MG63 (cell line): ENCODE measurements at regions not wholly inside any gene's neighbourhood (a gene's known extent, or its start where the extent isn't known, plus 50 kb on each side); places are given as distances from the start of the nearest gene placed in this dataset.
"Not testable (repeated sequence)": the region's sequence is repeated elsewhere in the genome, so short reads cannot be mapped to it uniquely, and the experiment has no call there.

Source experiments
- DNase-seq: peaks from one replicate; pipeline ENCODE4 v3.0.0-alpha.2; 2020
- H3K27me3 ChIP-seq: fragments of 250-450 bp; sonication (Bioruptor Pico); 2 replicates; pipeline ENCODE4 v1.5.1; 2020; ENCODE audit warnings: mild to moderate bottlenecking, moderate library complexity
- H3K36me3 ChIP-seq: fragments of 250-450 bp; sonication (Bioruptor Pico); 2 replicates; pipeline ENCODE4 v1.5.1; 2020; ENCODE audit warnings: mild to moderate bottlenecking, moderate library complexity
- H3K4me3 ChIP-seq: fragments of 250-450 bp; sonication (Bioruptor Pico); 2 replicates; pipeline ENCODE4 v1.5.1; 2020; ENCODE audit warnings: mild to moderate bottlenecking, moderate library complexity
- H3K9me3 ChIP-seq: fragments of 250-450 bp; sonication (Bioruptor Pico); 2 replicates; pipeline ENCODE4 v1.5.1; 2020; ENCODE audit warnings: mild to moderate bottlenecking, moderate library complexity

DNA sequence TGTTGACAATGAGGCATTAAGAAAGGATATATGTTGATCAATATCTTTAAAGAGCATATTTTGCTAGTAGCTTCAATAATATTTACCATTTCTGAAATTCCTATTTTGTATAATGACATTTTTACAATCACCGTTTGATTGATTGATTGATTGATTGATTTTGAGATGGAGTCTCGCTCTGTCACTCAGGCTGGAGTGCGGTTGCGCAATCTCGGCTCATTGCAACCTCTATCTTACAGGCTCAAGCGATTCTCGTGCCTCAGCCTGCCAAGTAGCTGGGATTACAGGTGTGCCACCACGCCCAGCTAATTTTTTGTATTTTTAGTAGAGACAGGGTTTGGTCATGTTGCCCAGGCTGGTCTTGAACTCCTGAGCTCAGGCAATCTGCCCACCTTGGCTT lies 150.9 kb upstream of the TEX13D start:
- H3K36me3 ChIP-seq, H3K9me3 ChIP-seq, H3K27me3 ChIP-seq, H3K4me3 ChIP-seq, DNase-seq: not testable (repeated sequence)

DNA sequence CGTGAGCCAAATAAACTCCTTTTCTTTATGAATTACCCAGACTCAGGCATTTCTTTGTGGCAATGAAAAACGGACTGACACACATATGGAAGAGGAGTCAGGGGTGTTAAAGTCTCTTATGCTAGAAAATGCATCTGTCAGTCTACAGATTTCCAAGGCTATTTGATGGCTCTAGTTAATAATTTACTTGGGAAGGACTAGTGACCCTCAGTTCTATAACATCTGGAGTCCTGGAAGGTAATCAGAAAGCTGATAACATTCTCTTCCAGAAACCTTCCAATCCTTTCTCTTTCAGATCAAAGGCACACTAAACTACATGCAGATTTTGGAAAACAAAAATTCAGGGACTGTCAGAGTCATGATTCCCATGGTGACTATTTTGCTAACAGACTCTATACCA lies 142.0 kb upstream of the TEX13D start:
- DNase-seq = no peak
- Histone ChIP-seq H3K4me3 (no peak overlapping the region), H3K36me3 (no peaks in the 10 kb centered on the region), H3K27me3 (no peaks in the 10 kb centered on the region), H3K9me3 (no peaks in the 10 kb centered on the region)

DNA sequence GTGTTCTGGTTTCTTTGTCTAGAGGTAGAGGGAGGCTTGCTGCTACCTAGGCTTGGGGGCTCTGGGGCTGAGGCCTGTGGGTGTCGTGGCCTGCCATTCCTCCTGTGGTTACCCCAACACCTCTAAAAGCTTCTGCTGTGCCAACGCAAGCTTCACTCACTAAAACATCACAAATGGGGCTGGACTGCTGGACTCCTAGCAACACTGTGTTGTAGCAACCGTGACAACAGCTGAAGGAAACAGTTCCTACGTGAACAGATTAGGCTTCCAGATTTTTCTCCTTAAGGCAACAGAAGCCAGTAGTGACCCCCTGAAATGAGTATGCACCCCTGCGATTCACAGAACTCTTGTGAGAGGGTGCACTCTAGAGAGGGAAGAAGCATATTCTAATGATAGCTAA lies 138.3 kb upstream of the TEX13D start:
- Histone ChIP-seq H3K27me3 (no peaks in the 10 kb centered on the region), H3K36me3 (no peaks in the 10 kb centered on the region), H3K9me3 (no peaks in the 10 kb centered on the region), H3K4me3 (no peak overlapping the region)
- no peak for DNase-seq

DNA sequence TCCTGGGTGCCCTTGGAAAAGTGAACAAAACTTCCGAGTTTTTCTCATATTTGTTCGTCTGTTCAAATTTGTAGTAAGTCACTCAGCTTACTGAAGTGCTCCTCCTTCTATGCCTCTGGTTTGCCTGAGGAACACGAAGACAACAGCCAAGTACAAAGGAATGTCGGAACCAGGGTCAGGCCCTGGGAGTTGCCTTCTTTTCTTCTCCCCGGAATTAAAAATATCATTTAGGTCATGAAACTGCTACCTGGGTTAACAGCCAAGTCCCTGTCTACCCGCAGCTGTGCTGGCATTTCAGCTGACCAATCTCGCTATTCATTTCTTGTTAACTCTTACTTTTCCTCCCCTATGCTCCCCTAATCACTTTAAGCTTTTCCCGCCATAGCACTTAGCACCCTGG lies 137.6 kb upstream of the TEX13D start:
- Histone ChIP-seq H3K36me3 (no peaks in the 10 kb centered on the region), H3K4me3 (no peak overlapping the region), H3K27me3 (no peaks in the 10 kb centered on the region), H3K9me3 (no peaks in the 10 kb centered on the region)
- DNase-seq = no peak

DNA sequence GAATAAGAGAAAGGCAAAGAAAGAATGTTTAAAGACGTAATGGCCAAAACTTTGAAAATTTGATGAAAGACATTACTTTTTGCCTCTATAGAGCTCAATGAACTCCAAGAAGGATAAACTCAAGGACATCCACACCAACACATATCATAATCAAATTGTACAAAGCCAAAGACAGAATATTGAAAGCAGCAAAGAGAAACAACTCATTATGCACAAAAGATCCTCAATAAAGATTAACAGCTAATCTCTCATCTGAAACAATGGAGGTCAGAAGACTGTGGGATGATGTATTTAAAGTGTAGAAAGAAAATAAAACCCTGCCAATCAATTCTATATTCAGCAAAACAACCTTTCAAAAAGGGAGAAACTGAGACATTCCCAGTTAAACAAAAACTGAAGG lies 129.1 kb upstream of the TEX13D start:
- no peak for DNase-seq
- H3K27me3 ChIP-seq = no peaks in the 10 kb centered on the region
- H3K9me3 ChIP-seq = no peaks in the 10 kb centered on the region
- H3K4me3 ChIP-seq = no peak overlapping the region
- H3K36me3 ChIP-seq = no peaks in the 10 kb centered on the region

DNA sequence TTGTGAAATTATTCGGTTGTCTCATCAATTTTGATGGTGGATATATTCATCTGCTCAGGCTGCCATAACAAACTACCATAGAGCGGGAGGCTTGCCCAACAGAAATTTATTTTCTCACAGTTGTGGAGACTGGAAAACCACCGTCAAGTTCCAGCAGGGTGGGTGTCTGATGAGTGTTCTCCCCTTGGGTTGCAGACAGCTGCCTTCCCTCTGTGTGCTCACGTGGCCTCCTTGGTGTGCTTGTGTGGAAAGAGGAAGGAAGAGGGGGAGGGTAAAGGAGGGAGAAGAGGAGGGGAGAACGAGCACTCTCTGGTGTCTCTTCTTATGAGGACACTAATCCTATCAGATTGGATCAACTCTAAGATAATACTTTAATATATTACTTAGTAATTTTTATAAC lies 123.8 kb upstream of the TEX13D start:
- DNase-seq = no peak
- Histone ChIP-seq H3K36me3 (no peaks in the 10 kb centered on the region), H3K4me3 (no peak overlapping the region), H3K9me3 (no peaks in the 10 kb centered on the region), H3K27me3 (no peaks in the 10 kb centered on the region)

DNA sequence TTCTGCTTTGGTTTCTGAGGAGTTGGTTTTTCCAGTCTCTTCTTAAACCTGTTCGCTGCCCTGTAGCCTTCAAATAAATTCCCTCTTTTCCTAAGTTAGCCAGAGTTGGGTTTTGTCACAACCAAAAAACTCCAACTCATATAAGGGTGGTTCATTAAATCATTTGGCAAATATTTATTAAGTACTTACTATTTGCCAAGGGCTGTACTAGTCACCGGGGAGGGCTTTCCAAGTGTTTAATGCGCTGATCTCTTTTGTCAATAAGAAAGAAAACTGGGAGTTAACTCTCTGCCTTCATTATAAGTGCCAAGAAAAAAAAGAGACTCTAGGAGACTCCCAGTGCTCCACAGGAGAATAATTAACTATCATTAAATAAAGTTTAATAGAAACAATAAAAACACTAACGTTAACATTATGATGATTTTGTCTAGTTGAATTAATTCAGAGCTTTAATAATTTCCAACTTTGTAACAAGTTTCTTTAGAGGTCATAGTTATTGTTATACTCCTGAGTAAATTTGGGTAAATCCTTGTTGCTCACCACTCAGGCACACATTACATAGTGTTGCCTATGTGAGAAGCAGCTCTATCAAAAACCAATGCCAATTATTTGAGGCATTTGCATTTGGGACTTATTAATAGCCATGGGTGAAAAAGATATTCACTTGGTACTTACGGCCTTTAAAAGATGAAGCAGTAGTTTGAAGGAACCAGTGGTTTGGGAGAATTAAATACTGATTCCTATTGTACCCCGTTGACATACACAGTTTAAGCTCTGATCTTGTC lies 122.5 kb upstream of the TEX13D start:
- no peak for DNase-seq
- Histone ChIP-seq H3K4me3 (no peak overlapping the region), H3K9me3 (no peaks in the 10 kb centered on the region), H3K27me3 (no peaks in the 10 kb centered on the region), H3K36me3 (no peaks in the 10 kb centered on the region)

DNA sequence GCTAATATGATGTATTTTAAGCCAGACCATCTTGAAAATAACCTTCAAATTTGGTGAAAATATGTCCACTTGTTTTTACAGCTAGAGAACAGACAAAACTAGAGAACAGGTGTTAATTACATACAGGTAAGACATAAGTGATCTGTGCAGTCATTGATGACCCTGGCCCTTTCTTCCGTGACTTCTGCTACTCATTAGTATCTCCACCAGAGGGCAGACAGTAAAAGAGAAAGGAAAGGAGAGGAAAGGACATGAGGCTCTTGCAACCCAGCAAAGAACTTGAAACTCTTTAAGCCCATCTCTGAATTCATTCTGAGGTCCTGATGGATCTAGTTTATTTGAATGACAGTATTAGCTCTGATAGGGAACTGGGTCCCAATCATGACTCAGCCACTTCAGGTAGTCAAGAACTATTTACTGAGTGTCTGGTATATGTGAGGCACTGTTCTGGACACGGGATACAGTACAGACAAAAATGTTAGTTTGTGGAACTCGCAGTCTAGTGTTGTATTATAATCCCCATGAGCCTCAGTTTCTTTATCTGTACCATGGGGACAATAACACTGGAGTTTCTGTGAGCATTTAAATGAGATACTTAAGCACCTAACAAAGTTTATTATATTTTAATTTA lies 121.0 kb upstream of the TEX13D start:
- Histone ChIP-seq H3K4me3 (no peak overlapping the region), H3K9me3 (no peaks in the 10 kb centered on the region), H3K27me3 (no peaks in the 10 kb centered on the region), H3K36me3 (no peaks in the 10 kb centered on the region)
- DNase-seq = no peak

DNA sequence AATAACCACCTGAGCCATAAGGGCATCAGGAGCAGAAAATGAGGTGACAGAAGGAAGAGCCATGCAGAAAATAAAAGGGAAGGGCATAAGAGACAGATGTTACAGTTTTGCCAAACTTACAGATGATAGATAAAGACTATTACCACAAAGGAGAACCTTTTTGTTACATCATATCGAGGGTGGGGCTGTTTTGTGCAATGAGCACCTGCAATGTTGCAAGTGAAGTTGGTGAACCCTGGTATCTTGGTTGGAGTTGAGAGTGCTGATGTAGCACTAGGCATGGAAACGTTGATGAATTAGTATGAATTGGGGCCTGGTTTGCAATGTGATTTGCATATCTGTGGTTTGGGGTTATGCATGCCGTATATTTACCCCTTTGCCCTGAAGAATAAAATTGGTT lies 119.8 kb upstream of the TEX13D start:
- no peak overlapping the region for H3K4me3 ChIP-seq
- H3K9me3 ChIP-seq = no peaks in the 10 kb centered on the region
- H3K27me3 ChIP-seq = no peaks in the 10 kb centered on the region
- DNase-seq = no peak
- H3K36me3 ChIP-seq = no peaks in the 10 kb centered on the region

DNA sequence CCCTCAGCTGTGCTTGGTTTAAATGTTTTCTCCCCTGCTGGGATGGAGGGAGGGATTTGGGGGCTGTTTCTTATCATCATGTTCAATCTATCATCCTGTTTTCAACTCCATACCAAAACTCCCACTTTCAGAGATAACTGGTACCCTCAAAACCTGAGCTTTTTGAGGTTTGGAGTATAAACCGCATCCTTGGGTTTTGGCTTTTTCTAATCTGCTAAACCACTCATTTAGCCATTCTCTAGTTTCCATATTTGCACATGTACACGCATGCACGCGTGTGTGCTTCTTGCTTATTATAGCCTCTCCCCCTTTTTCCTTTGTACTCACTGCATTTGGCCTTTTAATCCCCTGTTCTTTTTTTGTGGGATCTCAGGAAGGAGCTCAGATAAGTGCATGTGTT lies 116.7 kb upstream of the TEX13D start:
- no peaks in the 10 kb centered on the region for H3K36me3 ChIP-seq
- no peaks in the 10 kb centered on the region for H3K27me3 ChIP-seq
- DNase-seq = no peak
- no peak overlapping the region for H3K4me3 ChIP-seq
- no peaks in the 10 kb centered on the region for H3K9me3 ChIP-seq

DNA sequence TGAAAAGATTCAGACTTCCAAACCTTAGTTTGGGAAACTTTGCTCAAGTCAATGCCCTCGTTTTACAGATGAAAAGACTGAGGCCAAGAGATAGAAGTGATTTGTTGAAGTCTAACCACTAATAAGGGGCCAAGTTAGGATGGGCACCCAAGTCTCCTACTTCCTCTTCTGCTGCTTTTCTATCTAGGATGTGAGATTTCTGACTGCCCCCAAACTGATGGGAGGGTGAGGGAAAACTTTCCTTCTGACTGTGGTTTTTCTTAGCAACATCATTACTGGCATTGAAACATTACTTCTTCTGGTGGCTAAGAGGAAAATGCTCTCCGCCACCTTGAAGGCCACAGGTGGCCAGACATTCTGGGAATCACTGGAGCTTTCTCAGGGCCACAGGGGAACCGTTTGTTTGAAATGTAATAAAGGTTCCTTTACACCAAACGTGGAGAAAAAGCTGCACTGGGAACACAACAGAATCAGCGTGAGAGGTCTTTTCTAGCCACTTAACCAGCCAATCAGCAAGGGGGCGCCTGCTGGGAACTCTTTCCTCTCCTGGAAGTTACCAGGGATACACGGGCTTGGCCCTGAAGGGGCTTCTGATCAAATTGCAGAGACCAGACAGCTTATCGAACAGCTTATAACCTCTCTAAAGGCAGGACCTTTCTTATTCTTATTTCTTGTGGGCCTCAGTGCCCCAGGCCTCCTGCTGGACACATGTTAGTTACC lies 115.9 kb upstream of the TEX13D start:
- DNase-seq = no peak

DNA sequence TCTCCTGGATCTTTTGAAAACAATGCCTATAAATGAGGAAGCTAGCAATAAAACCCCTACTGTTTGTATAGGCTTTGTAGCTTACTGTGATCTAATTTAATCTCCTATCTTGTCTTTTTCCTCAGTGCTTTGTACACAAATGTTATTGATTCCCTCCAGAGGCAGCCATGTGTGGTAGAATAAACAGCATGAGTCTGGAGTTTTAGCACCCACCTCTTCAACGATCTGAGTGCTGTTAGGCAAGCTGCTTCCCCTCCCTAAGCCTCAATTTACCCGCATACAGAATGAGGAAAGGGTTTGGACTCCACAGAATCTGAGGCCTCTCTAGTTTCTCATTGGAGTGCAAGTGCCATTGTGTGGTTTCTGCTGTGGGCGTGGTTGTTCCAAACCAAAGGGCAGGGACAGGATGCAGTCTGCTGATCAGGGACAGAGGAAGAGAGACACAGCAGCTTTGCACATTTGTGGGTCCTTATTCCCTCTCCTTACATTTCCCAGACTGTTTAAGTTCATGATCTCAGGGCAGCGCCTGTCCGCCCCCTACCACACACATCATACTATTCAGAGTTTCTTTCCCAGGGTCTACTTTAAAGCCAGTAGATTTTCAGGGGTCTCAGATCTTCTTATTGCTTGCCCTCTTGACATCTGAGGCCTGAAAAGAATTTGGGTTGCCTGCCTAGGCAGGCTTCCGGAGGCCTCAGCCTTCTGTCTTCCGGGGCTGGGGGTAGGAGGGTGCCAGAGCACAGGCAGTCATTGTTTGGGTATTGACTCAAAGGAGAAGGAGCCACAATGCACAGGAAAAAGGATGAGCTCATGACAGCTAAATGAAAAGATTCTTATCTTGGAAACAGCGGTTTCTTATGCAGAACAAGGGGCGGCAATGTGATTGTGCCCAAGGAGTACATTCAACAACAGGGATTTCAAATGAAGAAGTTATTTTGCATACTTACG lies 114.9 kb upstream of the TEX13D start:
- H3K36me3 ChIP-seq = no peaks in the 10 kb centered on the region
- no peak for DNase-seq
- H3K9me3 ChIP-seq = no peaks in the 10 kb centered on the region
- H3K27me3 ChIP-seq = no peaks in the 10 kb centered on the region
- no peak overlapping the region for H3K4me3 ChIP-seq

More for the DNA sequence above, 115.9 kb upstream of the TEX13D start:
- Histone ChIP-seq H3K27me3 (no peaks in the 10 kb centered on the region), H3K36me3 (no peaks in the 10 kb centered on the region), H3K9me3 (no peaks in the 10 kb centered on the region), H3K4me3 (no peak overlapping the region)

DNA sequence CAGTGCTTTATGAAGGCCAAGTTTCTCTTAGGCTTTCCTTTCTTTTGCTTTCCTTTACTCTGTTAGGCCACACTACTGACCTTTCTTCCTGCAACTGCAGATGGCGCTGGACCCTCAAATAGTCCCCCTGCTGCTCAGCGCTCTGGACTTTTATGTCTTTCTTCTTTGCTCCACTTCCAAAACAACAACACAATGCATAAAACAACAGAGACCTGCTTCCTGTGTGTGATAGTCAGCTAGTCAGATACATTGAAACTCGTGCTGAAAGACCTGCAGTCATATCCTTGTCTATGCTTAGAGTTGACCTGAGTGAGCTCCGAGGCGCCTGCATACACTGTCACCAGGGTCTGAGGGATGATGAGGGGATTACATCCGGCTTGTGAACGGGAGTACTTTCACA lies 108.9 kb upstream of the TEX13D start:
- no peaks in the 10 kb centered on the region for H3K27me3 ChIP-seq
- no peak overlapping the region for H3K4me3 ChIP-seq
- H3K36me3 ChIP-seq = no peaks in the 10 kb centered on the region
- no peaks in the 10 kb centered on the region for H3K9me3 ChIP-seq
- no peak for DNase-seq

DNA sequence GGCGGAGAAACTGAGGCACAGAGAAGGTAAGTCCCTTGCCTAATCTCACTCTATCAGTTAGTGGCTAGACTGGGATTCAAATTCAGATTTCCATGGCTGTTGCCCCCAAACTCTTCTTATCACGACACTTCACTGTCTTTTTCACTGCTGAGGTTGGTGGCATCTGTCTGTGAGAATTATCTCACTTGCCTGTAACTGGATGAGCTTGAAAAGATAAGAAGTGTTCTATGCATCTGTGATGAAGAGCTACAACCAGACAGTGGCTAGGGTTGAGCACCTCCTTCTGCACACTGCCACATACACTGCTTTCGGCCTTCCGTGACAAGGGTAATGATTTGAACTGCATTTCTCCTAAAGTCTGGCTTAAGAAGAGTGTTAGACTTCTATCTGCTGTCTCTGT lies 107.9 kb upstream of the TEX13D start:
- Histone ChIP-seq H3K4me3 (no peak overlapping the region), H3K9me3 (no peaks in the 10 kb centered on the region), H3K36me3 (no peaks in the 10 kb centered on the region), H3K27me3 (no peaks in the 10 kb centered on the region)
- DNase-seq = no peak

DNA sequence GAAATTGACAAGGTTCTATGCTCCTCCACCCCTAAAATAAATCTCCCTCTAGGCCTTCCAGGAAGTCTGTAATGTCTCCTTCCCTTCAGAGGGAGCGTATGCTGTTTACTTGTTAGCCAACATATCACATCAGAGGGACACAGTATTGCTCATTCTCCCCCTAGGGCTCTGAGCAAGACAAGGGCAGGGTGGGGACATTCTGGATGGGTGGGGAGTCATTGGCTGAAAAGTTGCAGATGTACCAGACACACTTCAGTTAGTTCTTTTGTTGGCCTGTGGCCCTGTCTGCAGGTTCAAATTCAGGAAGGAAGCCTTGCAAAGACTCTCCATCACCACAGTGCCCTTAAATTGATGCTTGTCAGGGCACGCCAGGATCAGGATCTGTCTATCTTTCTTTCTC lies 106.3 kb upstream of the TEX13D start:
- H3K27me3 ChIP-seq = no peaks in the 10 kb centered on the region
- no peak overlapping the region for H3K4me3 ChIP-seq
- H3K36me3 ChIP-seq = no peaks in the 10 kb centered on the region
- no peak for DNase-seq
- H3K9me3 ChIP-seq = no peaks in the 10 kb centered on the region

DNA sequence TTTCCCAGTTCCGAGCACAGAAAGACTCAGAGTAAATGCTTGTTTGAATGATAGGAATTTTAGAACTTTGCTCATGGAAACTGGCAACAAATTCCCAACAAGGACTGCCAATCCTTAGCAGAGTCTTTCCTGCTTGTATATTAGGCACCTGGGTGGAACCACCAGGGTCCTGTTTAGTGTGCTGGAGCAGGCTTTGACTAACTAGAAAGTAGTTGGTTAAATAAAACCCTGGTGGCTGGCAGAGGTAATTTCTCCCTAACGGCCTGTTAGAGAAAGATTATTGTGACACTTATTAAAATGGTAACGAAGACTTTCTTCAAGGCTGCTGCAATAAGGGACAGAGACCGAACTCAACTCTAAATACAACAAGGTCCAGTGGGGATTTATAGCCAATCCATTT lies 103.6 kb upstream of the TEX13D start:
- H3K4me3 ChIP-seq = no peak overlapping the region
- no peak for DNase-seq
- H3K9me3 ChIP-seq = no peaks in the 10 kb centered on the region
- H3K36me3 ChIP-seq = no peaks in the 10 kb centered on the region
- H3K27me3 ChIP-seq = no peaks in the 10 kb centered on the region

DNA sequence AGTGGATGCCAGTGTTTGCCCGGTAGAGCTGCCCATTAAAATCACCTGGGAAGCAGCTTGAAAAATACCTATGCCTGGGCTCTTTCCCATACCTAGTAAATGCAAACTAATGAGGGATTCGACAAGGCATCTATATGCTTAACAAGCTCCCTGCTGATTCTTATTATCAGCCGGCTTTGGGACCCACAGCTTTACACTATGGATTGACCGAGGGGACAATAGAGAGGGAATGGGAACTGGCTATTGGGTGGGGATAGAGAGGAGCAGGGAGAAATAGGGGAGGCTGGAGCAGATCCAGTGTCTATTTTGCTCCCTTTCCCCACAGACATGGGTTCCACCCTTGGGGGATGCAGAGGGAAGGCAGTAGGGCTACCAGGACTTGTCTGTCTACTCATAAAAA lies 103.1 kb upstream of the TEX13D start:
- no peak for DNase-seq
- H3K4me3 ChIP-seq = no peak overlapping the region
- H3K9me3 ChIP-seq = no peaks in the 10 kb centered on the region
- H3K36me3 ChIP-seq = no peaks in the 10 kb centered on the region
- H3K27me3 ChIP-seq = no peaks in the 10 kb centered on the region
